C4-2B (cell line): ENCODE measurements at regions not wholly inside any gene's neighbourhood (a gene's known extent, or its start where the extent isn't known, plus 50 kb on each side); places are given as distances from the start of the nearest gene placed in this dataset.

ENCODE experiments used
- CTCF ChIP-seq: fragments of 450-650 bp; conservative IDR thresholded peaks from 2 replicates; pipeline ENCODE4 v1.5.1; 2017; ENCODE audit warnings: mild to moderate bottlenecking
- ZFX ChIP-seq: fragments of 450-650 bp; IDR thresholded peaks from 2 replicates; pipeline ENCODE4 v1.6.1; 2017

- no peak for TF ChIP-seq CTCF
- TF ChIP-seq ZFX: no peak
These were observed 539.4 kb upstream of the ZEB2 start for GRCh38 chr2:145059343-145059742.
